Activated CD4-positive, alpha-beta T cell treated with anti-CD3 and anti-CD28 coated beads for 1 hour (primary cell): ENCODE measurements at regions not wholly inside any gene's neighbourhood (a gene's known extent, or its start where the extent isn't known, plus 50 kb on each side); places are given as distances from the start of the nearest gene placed in this dataset.

Source experiments
- DNase-seq: peaks from one replicate; pipeline ENCODE4 v3.0.0-alpha.2; 2020

DNA sequence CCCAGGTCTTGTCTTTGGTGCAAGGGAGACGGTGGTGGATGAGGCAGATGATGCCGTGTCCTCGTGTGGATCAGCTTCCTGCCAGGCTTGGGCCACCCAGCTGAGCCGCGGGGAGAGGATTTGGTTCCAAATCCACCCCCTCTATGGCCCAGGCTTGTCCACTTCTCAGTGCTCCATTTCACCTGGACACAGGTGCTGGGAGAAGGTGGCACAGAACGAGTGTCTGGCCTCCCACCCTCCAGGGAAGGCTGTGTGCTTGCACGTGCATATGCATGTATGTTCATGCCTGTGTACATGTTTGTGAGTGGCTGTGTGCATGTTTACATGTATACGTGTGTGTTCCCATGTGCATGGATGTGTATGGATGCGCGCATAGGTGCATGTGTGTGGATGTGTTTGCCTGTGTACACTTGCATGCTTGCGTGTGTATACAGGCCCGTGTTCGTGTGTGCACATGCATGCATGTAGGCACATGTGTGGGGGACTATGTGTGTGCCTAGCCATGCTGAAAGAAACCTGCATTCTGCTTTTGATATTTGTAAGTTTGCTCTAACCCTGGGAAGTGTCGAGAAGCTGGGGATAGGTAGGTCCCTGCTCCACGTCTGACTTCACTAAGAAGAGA is 196.3 kb downstream of the IRF8 start:
- DNase-seq = no peak

DNA sequence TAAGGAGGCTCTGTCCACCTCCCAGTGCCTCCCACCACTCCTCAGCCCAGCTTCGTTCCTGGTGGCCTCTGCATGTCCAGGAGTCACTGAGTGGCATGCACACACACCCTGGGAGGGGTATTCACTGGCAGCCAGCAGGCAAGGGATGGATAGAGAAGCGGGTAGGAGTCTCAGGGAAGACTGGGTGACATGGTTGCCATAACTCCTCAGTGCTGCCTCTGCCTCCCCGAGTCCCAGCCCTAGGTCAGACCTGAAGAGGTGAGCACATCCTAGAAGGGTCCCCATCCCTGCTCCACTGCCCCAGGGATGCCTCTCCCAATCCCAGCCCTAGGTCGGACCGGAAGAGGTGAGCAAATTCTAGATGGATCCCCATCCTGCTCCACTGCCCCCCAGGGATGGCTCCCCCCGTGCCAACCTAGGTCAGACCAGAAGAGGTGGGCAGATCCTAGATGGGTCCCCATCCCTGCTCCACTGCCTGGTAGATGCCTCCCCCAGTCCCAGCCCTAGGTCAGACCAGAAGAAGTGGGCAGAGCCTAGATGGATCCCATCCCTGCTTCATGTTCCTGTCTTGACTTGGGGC is 197.0 kb downstream of the IRF8 start:
- no peak for DNase-seq

DNA sequence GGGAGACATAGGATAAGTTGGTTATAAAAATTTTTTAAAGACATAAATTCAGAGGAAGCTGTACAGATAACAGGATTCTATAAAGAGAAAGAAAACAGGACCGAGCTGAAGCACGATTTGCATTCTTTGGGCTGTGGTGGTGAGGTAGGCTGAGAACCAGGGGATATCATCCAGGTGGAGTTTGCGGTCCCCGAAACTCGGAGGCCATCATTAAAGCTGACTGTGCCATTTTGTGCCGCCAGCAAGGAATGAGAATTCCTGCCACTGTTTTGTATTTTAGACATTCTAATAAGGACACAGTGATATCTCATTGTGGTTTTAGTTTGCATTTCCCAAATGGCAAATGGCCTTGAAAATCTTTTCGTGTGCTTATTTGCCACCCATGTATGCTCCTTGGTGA is 197.9 kb downstream of the IRF8 start:
- DNase-seq = no peak

GRCh38 chr16:86099326-86099725 is 200.4 kb downstream of the IRF8 start:
- DNase-seq = no peak

DNA sequence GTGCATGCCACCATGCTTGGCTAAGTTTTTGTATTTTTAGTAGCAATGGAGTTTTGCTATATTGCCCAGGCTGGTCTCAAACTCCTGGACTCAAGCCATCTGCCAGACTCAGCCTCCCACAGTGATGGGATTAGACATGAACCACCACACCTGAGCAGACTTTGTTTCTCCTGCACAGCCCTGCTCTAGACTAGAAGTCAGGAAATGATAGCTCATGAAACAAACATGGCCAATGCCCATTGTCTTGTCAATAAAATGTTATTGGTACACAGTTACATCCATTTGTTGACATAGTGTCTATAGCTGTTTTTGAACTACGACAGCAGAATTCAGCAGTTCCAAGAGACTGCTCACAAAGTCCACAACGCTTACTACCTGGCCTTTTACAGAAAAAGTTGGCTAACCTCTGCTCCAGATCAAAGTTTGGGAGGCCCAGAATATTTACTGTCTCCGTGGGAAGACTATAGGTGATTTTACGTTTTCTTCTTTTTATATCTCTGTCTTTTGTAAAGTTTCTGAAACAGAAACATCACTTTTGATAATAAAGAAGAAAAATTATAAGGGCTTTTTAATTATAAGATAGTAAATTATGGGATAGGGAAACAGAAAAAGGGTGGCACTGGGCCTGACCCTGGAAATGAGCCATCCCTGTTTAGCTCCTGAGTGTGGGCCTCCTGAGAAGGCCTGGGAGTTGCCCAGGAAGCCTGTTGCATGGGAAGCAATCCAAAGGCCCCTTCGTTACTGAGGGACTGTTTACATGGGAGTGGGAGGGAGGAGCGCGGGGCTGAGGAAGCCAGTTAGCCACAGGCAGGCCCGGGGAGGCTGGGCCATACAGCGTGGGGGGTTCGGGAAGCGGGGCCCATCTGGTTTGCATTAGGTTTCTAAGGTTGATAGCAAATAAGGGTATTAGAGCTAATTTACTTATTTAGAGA is 201.5 kb downstream of the IRF8 start:
- no peak for DNase-seq

GRCh38 chr16:86101137-86101896 is 202.4 kb downstream of the IRF8 start:
- no peak for DNase-seq

- no peak for DNase-seq
Measured at GRCh38 chr16:86101897-86102157, 202.9 kb downstream of the IRF8 start.

- DNase-seq = no peak
Measured at GRCh38 chr16:86103320-86103719, 204.4 kb downstream of the IRF8 start.

GRCh38 chr16:86104537-86105048 is 205.6 kb downstream of the IRF8 start:
- DNase-seq = no peak

DNA sequence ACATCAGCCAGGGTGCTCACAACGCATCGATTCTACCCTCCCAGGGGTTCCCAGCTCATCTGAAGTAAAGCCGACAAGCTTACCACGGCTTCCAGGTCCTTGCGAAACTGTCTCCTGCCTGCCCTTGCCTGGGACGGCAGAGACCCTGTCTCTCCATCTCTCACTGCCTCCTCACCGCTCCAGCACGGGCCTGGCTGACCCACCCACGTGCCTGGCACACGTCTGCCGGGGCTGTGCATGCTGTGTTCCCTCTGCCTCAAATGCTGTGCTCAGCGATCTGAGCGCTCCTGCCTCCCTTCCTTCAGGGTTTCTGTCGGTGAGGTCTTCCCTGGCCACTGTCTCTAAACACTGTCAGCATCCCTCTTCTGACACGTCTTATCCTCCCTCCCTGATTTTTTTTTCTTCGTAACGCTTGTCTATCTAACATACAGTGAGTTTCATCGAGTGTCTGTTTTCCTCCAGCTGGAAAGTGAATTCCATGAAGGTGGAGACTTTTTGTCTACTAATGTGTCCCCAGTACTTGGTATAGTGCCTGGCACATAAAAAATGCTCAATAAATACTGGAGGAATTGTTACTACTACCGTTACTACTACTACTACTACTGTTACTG is 208.4 kb downstream of the IRF8 start:
- DNase-seq = no peak

DNA sequence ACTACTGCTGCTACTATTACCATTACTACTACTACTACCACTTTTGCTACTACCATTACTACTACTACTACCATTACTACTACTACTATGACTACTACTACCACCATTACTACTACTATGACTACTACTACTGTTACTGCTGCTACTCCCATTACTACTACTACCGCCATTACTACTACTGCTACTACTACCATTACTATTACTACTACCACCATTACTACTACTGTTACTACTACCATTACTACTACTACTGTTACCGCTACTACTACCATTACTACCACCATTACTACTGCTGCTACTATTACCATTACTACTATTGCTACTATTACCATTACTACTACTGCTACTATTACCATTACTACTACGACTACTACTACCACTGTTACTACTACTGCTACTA is 209.1 kb downstream of the IRF8 start:
- DNase-seq = no peak

DNA sequence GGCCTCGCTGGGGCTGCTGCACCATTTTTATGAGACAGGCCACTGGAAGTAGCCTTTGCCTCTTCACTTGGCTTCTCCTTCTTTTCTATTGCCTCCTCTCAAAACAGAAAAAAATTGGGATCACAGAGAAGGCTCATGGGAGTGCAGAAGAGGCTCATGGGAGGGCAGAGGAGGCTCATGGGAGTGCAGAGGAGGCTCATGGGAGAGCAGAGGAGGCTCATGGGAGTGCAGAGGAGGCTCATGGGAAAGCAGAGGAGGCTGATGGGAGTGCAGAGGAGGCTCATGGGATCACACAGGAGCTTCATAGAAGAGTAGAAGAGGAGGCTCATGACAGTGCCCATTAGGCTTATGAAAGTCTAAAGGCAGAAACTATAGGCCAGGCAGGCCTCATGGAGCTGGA is 211.2 kb downstream of the IRF8 start:
- DNase-seq = no peak

DNA sequence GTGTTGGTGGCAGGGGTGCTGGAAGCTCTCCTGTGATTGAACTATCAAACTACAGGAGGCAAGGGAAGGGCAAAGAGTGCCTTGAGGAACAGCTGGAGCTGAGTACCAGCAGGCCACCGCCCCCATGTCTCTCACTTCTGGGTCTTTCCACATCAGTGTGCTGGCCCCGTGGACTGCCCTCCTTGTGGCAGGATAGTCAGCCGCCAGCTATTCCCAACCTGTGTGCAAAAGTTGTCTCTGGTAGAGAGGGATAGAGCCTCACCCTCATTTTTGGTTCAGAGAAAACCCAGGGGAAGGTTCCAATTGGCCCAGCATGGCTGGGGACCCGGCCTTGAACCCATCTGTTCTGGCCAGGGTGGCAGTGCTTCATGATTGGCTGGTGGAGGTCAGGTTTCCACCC is 211.8 kb downstream of the IRF8 start:
- DNase-seq = no peak

GRCh38 chr16:86112178-86112577 is 213.2 kb downstream of the IRF8 start:
- no peak for DNase-seq

DNA sequence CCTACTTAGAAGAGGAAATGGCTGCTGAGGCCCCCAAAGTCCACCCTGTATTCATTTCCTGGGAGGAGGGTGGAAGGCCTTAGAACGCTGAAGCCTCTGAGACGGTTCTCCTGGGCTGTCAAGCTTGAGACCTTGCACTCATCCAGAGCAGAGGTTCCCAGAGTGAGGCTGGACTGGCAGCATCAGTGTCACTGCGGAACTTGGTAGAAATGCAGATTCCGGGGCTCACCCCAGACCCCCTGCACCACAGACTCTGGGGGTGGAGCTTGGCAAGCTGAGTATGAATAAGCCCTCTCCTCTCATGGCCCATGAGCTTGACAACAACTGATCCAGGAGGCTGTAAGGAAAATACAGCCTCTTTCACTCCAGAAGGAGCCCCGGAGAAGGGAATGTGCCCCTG is 218.3 kb downstream of the IRF8 start:
- DNase-seq = no peak

DNA sequence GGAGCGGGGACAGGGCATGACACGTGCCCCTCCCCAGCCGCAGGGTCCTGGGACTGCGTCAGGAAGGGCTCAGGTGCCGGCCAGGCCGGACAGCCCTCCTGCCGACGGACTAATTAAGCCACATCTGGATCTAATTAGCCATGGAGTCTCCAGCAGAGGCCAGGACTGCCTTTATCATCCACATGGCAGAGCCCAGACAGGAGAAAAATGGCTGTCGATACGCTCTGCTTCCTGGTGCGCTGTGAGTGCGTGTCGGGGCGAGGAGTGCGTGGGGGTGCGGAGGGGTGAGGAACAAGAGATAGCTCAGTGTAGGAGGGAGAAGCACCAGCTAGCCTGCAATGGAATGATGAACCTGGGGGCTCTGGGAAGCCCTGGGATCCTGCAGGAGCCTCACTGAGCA is 218.8 kb downstream of the IRF8 start:
- no peak for DNase-seq

GRCh38 chr16:86118467-86119307 is 219.7 kb downstream of the IRF8 start:
- DNase-seq = no peak

DNA sequence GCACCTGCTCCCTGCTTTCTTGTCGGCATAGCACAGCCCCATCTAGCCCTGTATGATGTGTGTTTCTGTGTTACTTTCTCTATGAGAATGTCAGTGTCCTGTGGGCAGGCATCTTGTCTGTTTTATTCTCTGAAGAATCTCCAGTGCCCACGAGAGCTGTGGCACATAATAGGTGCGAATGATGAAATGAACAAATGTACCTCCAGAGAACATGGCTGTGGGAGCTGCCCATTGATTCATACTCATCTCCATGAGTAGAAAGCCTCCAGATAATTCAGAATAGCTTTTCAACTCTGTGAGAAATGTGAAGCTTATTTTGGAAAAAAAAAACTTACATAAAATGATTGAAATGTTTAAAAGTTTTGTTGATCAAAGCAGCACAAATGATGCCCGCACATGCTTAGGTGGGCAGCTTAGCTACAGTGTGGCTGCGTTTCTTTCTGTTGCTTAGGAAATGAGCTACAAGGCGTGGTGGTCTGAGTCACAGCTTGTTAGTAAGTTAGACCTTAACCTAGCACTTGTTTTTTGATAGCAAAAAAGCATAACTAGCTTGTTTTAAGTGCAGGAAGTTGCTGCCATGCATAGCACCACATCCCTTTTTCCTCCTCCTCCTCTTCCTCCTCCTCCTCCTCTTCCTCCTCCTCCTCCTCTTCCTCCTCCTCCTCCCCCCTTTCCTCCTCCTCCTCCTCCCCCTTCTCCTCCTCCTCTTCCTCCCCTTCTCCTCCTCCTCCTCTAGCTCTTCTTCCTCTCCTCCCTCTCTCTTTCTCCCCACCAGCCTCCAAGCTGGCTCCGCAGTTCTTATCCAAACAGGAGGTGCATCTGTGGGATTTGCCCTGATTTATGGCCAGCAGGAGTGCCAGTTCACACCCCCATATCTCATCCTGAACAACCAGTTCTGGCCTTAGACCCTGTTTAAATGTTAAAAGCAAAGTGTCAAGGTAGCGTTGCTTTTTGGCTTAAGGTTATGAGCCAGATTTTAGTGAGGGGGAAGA is 221.5 kb downstream of the IRF8 start:
- DNase-seq = no peak

GRCh38 chr16:86121374-86122010 is 222.5 kb downstream of the IRF8 start:
- no peak for DNase-seq

DNA sequence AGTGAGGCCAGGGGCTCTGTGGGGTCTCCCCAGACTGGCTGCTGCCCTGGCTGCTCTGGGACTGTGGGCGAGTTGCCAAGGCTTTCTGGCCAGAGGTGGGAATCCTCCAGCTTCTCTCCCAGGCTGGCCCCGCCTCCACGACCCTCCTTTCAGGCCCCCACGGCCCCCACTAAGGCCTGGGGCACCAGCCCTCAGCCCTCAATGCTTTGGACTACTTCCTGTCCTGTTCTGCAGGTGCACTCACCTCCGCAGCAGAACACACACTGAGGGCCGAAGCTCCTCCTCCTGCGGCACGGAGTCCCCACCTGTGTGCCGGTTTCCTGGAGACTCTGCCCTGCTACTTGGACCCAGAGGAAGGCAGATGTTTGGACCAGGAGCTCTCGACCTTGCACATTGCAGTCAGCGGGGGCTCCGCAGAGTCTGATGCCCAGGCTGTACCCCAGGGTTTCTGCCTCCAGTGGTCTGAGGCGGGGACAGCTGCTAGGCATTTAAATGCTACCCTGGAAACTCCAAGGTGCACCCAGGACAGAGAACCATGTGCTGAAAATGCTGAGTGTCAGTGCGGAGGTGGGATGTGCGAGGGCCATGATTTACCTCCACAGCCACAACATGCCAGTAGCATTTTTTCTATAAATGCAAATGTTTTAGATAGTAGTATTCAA is 223.8 kb downstream of the IRF8 start:
- DNase-seq = no peak
